BJ (cell line): ENCODE measurements at regions not wholly inside any gene's neighbourhood (a gene's known extent, or its start where the extent isn't known, plus 50 kb on each side); places are given as distances from the start of the nearest gene placed in this dataset.

Source experiments
- CTCF ChIA-PET: fragments of 350-600 bp; formaldehyde crosslinking; extraction: SDS; loops from one replicate; lab custom pipeline; 2021; ENCODE audit warnings: antibody characterized with exemption, inconsistent platforms; lab: Yijun Ruan, JAX
- POLR2A ChIA-PET: fragments of 300-600 bp; sonication (Branson Sonifier 250); formaldehyde crosslinking; extraction: SDS; loops from one replicate; lab custom pipeline; 2021; ENCODE audit warnings: antibody characterized with exemption; lab: Charles Lee
- DNase-seq: peaks from one replicate; pipeline ENCODE4 v3.0.0-alpha.2; 2011; ENCODE audit warnings: low read depth
- H3K27me3 ChIP-seq: 2 replicates; pipeline ENCODE4 v1.6.0; 2011; ENCODE audit warnings: low read length; ENCODE audit not compliant: control insufficient read depth, insufficient read depth
- H3K36me3 ChIP-seq: 2 replicates; pipeline ENCODE4 v1.5.1; 2011; ENCODE audit warnings: low read length; ENCODE audit not compliant: control insufficient read depth, insufficient read depth
- H3K4me3 ChIP-seq: 2 replicates; pipeline ENCODE4 v1.5.1; 2011; ENCODE audit warnings: low read depth, mild to moderate bottlenecking, control low read depth, low read length
- CTCF ChIP-seq: IDR thresholded peaks from 2 replicates; pipeline ENCODE4 v1.5.1; 2011; ENCODE audit warnings: low read depth, mild to moderate bottlenecking, control low read depth, inconsistent platforms, low read length, moderate library complexity; ENCODE audit not compliant: insufficient read depth

GRCh38 chr3:182631183-182632076 is 161.9 kb upstream of the ATP11B start:
- CTCF ChIA-PET = no interaction called here
- Histone ChIP-seq H3K27me3 (no peaks in the 10 kb centered on the region), H3K36me3 (no peaks in the 10 kb centered on the region), H3K4me3 (no peak overlapping the region)
- POLR2A ChIA-PET = no interaction called here
- no peak for DNase-seq
- no peak for TF ChIP-seq CTCF

- ChIA-PET POLR2A (no interaction called here), CTCF (no interaction called here)
- H3K36me3 ChIP-seq = no peaks in the 10 kb centered on the region
- no peak for TF ChIP-seq CTCF
- no peak overlapping the region for H3K4me3 ChIP-seq
- no peak for DNase-seq
- H3K27me3 ChIP-seq = no peaks in the 10 kb centered on the region
These were observed 161.3 kb upstream of the ATP11B start for GRCh38 chr3:182632077-182632393.

GRCh38 chr3:182633186-182633585 is 160.1 kb upstream of the ATP11B start:
- Histone ChIP-seq H3K4me3 (no peak overlapping the region), H3K36me3 (no peaks in the 10 kb centered on the region), H3K27me3 (no peaks in the 10 kb centered on the region)
- no peak for DNase-seq
- POLR2A ChIA-PET = no interaction called here
- CTCF ChIA-PET = no interaction called here
- no peak for TF ChIP-seq CTCF

GRCh38 chr3:182636646-182637045 is 156.7 kb upstream of the ATP11B start:
- ChIA-PET CTCF (no interaction called here), POLR2A (no interaction called here)
- TF ChIP-seq CTCF = no peak
- Histone ChIP-seq H3K36me3 (no peaks in the 10 kb centered on the region), H3K4me3 (no peak overlapping the region), H3K27me3 (no peaks in the 10 kb centered on the region)
- DNase-seq = no peak

- Histone ChIP-seq H3K4me3 (no peak overlapping the region), H3K27me3 (no peaks in the 10 kb centered on the region), H3K36me3 (no peaks in the 10 kb centered on the region)
- TF ChIP-seq CTCF = no peak
- ChIA-PET CTCF (interaction anchor here (0.6 kb wide), 1 partner anchor 1238 kb away, joined by 3 read pairs; no protein-coding TSS in a partner anchor), POLR2A (no interaction called here)
- DNase-seq = no peak
These were observed 155.8 kb upstream of the ATP11B start for GRCh38 chr3:182637350-182638110.
